GM12878 (cell line): ENCODE measurements at regions not wholly inside any gene's neighbourhood (a gene's known extent, or its start where the extent isn't known, plus 50 kb on each side); places are given as distances from the start of the nearest gene placed in this dataset.

Experiments
- ATAC-seq: fragments of 200-7000 bp; cut with Tn5 transposase; 3 replicates; pipeline ENCODE4 v1.9.1; 2020; ENCODE audit warnings: mild to moderate bottlenecking, moderate library complexity
- BruUV-seq: library from RNA; stranded (reverse); fragments of 400-500 nt; replicated peaks from 2 replicates; lab custom pipeline; 2021; lab: Mats Ljungman, UMichigan
- CTCF ChIA-PET: fragments of 300-600 bp; sonication (Branson Sonifier 250); formaldehyde crosslinking; extraction: SDS; loops from one replicate; lab custom pipeline; 2021; ENCODE audit warnings: inconsistent platforms; lab: Yijun Ruan, JAX
- POLR2A ChIA-PET: fragments of 350-600 bp; formaldehyde crosslinking; extraction: SDS; loops from one replicate; lab custom pipeline; 2021; ENCODE audit warnings: inconsistent platforms; lab: Charles Lee
- RAD21 ChIA-PET: fragments of 300-600 bp; sonication (Branson Sonifier 250); formaldehyde crosslinking; loops from one replicate; lab custom pipeline; 2023; ENCODE audit warnings: antibody characterized with exemption; ENCODE audit not compliant: unreplicated experiment; lab: Charles Lee
- SMC1A ChIA-PET: fragments of 300-600 bp; sonication (Branson Sonifier 250); formaldehyde crosslinking; loops from one replicate; lab custom pipeline; 2023; ENCODE audit not compliant: unreplicated experiment, uncharacterized antibody; lab: Charles Lee
- DNase-seq: peaks from one replicate; pipeline ENCODE4 v3.0.0-alpha.2; 2011; ENCODE audit warnings: low read depth, low spot score
- FAIRE-seq: peaks from 3 replicates; lab custom pipeline; 2011; peaks lifted over from hg19 to GRCh38; lab: Jason Lieb, UNC
- H2AFZ ChIP-seq: 2 replicates; pipeline ENCODE4 v1.6.0; 2011; ENCODE audit warnings: low read depth, low read length, control low read depth; ENCODE audit not compliant: control insufficient read depth
- H3K27ac ChIP-seq: 2 replicates; pipeline ENCODE4 v1.5.1; 2011; ENCODE audit warnings: control low read depth; ENCODE audit not compliant: control insufficient read depth, insufficient read depth
- H3K27me3 ChIP-seq, 2 experiments: replicated peaks in 1 of 2; 2 replicates each; pipeline versions ENCODE4 v1.6.0 to v1.6.1; 2011; ENCODE audit warnings: low read length in 1 of 2; ENCODE audit not compliant: control insufficient read depth in 2 of 2, insufficient read depth in 2 of 2
- H3K36me3 ChIP-seq, 2 experiments: 2 replicates each; pipeline ENCODE4 v1.5.1; 2011; ENCODE audit warnings: low read length in 1 of 2; ENCODE audit not compliant: control insufficient read depth in 2 of 2, insufficient read depth in 2 of 2
- H3K4me1 ChIP-seq: 2 replicates; pipeline ENCODE4 v1.6.1; 2011; ENCODE audit warnings: mild to moderate bottlenecking, low read length, moderate library complexity, mixed read lengths; ENCODE audit not compliant: control insufficient read depth, insufficient read depth
- H3K4me2 ChIP-seq: 2 replicates; pipeline ENCODE4 v1.6.0; 2011; ENCODE audit warnings: control low read depth; ENCODE audit not compliant: control insufficient read depth, insufficient read depth
- H3K4me3 ChIP-seq: fragments of 200-600 bp; sonication (generic); 2 replicates; pipeline ENCODE4 v1.5.1; 2016
- H3K79me2 ChIP-seq: 2 replicates; pipeline ENCODE4 v1.6.0; 2011; ENCODE audit warnings: low read length; ENCODE audit not compliant: control insufficient read depth, insufficient read depth
- H3K9ac ChIP-seq: 2 replicates; pipeline ENCODE4 v1.8.0; 2011; ENCODE audit warnings: low read length, control low read depth, mixed read lengths; ENCODE audit not compliant: control insufficient read depth, insufficient read depth
- H3K9me3 ChIP-seq: replicated peaks from 3 replicates; pipeline ENCODE4 v1.5.1; 2011; ENCODE audit warnings: mild to moderate bottlenecking, low read length; ENCODE audit not compliant: control insufficient read depth, insufficient read depth
- H4K20me1 ChIP-seq: 2 replicates; pipeline ENCODE4 v1.6.0; 2011; ENCODE audit not compliant: control insufficient read depth, insufficient read depth
- ATF3 ChIP-seq: IDR thresholded peaks from 2 replicates; pipeline ENCODE4 v1.6.1; 2011; ENCODE audit warnings: low read depth, mild to moderate bottlenecking, low read length, moderate library complexity, borderline replicate concordance; ENCODE audit errors: extremely low read depth
- IRF3 ChIP-seq: fragments of 450-650 bp; IDR thresholded peaks from 2 replicates; pipeline ENCODE4 v1.6.1; 2014; ENCODE audit warnings: mild to moderate bottlenecking
- IRF4 ChIP-seq: IDR thresholded peaks from 2 replicates; pipeline ENCODE4 v1.6.1; 2011; ENCODE audit warnings: low read depth, low read length
- MAX ChIP-seq: IDR thresholded peaks from 2 replicates; pipeline ENCODE4 v1.6.1; 2012; ENCODE audit warnings: low read depth, low read length, improper control_type of control experiment
- MTA2 ChIP-seq: fragments of 450-650 bp; IDR thresholded peaks from 2 replicates; pipeline ENCODE4 v1.6.1; 2016; ENCODE audit warnings: low read depth, mild to moderate bottlenecking, moderate library complexity
- RELA ChIP-seq: fragments of 450-650 bp; IDR thresholded peaks from 2 replicates; pipeline ENCODE4 v1.8.0; 2014; ENCODE audit warnings: borderline replicate concordance; ENCODE audit not compliant: partially characterized antibody
- STAT3 ChIP-seq: IDR thresholded peaks from 2 replicates; pipeline ENCODE4 v1.6.1; 2011; ENCODE audit warnings: low read depth, low read length, improper control_type of control experiment
- WGBS: methylation state at CpG from one replicate; pipeline ENCODE4 v1.1.6; 2016; ENCODE audit warnings: low lambda C conversion rate; ENCODE audit not compliant: insufficient replicate concordance, insufficient coverage; ENCODE audit errors: missing lambda C conversion rate; 5-methylcytosine and 5-hydroxymethylcytosine counted together
- in situ Hi-C: fragments of 300-500 bp; cut with MboI; formaldehyde crosslinking; loops from 9 replicates; pipeline ENCODE4 v1.14.3; 2018; ENCODE audit warnings: mixed read lengths
- intact Hi-C: fragments of 100-400 bp; cut with micrococcal nuclease; formaldehyde crosslinking; loops from one replicate; pipeline ENCODE4 v1.14.2; 2022; ENCODE audit not compliant: unreplicated experiment
- TF ChIP-seq, protein P1 (sequence below): IDR thresholded peaks from 2 replicates; pipeline ENCODE4 v1.6.1; 2011; ENCODE audit warnings: borderline replicate concordance, low read depth, mild to moderate bottlenecking, moderate library complexity, mixed read lengths, low read length; ENCODE audit not compliant: insufficient read depth; ENCODE audit errors: extremely low read length
- TF ChIP-seq, protein P2 (sequence below): IDR thresholded peaks from 2 replicates; pipeline ENCODE4 v1.6.1; 2012; ENCODE audit warnings: low read length, inconsistent platforms

- TF ChIP-seq IRF4 (no peak), IRF3 (no peak), ATF3 (no peak), MTA2 (no peak), STAT3 (no peak), MAX (no peak), RELA (no peak)
- TF ChIP-seq, protein P1, sequence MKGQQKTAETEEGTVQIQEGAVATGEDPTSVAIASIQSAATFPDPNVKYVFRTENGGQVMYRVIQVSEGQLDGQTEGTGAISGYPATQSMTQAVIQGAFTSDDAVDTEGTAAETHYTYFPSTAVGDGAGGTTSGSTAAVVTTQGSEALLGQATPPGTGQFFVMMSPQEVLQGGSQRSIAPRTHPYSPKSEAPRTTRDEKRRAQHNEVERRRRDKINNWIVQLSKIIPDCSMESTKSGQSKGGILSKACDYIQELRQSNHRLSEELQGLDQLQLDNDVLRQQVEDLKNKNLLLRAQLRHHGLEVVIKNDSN: no peak
- TF ChIP-seq, protein P2, sequence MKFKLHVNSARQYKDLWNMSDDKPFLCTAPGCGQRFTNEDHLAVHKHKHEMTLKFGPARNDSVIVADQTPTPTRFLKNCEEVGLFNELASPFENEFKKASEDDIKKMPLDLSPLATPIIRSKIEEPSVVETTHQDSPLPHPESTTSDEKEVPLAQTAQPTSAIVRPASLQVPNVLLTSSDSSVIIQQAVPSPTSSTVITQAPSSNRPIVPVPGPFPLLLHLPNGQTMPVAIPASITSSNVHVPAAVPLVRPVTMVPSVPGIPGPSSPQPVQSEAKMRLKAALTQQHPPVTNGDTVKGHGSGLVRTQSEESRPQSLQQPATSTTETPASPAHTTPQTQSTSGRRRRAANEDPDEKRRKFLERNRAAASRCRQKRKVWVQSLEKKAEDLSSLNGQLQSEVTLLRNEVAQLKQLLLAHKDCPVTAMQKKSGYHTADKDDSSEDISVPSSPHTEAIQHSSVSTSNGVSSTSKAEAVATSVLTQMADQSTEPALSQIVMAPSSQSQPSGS: no peak
- 40% methylated on average over 2 of the region's 3 CpGs for WGBS
- Histone ChIP-seq H3K9ac (no peak overlapping the region), H3K27me3 (no peaks in the 10 kb centered on the region), H3K27ac (no peak overlapping the region), H3K79me2 (no peaks in the 10 kb centered on the region), H3K9me3 (no peaks in the 10 kb centered on the region; the same call in 2 of the 3 replicates), H2AFZ (no peak overlapping the region), H3K4me1 (no peaks in the 10 kb centered on the region), H4K20me1 (no peaks in the 10 kb centered on the region), H3K36me3 (no peaks in the 10 kb centered on the region), H3K4me3 (no peak overlapping the region), H3K4me2 (no peak overlapping the region)
- ChIA-PET POLR2A (no interaction called here), SMC1A (no interaction called here), CTCF (no interaction called here), RAD21 (no interaction called here)
- intact Hi-C loops (no loop called here), in situ Hi-C loops (no loop called here)
- no peak for FAIRE-seq
- BruUV-seq: no TSS peak
- DNase-seq: no peak
- no peak for ATAC-seq
These were observed 75.5 kb downstream of the ING2 start for GRCh38 chr4:183580370-183580769.
